Ishikawa (cell line): ENCODE measurements at regions not wholly inside any gene's neighbourhood (a gene's known extent, or its start where the extent isn't known, plus 50 kb on each side); places are given as distances from the start of the nearest gene placed in this dataset.

Source experiments
- CEBPB ChIP-seq: IDR thresholded peaks from 2 replicates; pipeline ENCODE4 v1.6.1; 2012
- CREB1 ChIP-seq: IDR thresholded peaks from 2 replicates; pipeline ENCODE4 v1.6.1; 2012; ENCODE audit warnings: low read depth
- EGR1 ChIP-seq: IDR thresholded peaks from 2 replicates; pipeline ENCODE4 v1.6.1; 2012
- EP300 ChIP-seq: IDR thresholded peaks from 2 replicates; pipeline ENCODE4 v1.6.1; 2012; ENCODE audit warnings: borderline replicate concordance
- FOXM1 ChIP-seq: IDR thresholded peaks from 2 replicates; pipeline ENCODE4 v1.6.1; 2012; ENCODE audit warnings: low read depth, borderline replicate concordance
- NFIC ChIP-seq: IDR thresholded peaks from 2 replicates; pipeline ENCODE4 v1.6.1; 2012
- RAD21 ChIP-seq: IDR thresholded peaks from 2 replicates; pipeline ENCODE4 v1.6.1; 2012; ENCODE audit warnings: low read depth
- TAF1 ChIP-seq: IDR thresholded peaks from 2 replicates; pipeline ENCODE4 v1.6.1; 2012; ENCODE audit warnings: low read depth, mild to moderate bottlenecking
- TCF12 ChIP-seq: IDR thresholded peaks from 2 replicates; pipeline ENCODE4 v1.6.1; 2012; ENCODE audit warnings: low read depth
- TEAD4 ChIP-seq: IDR thresholded peaks from 2 replicates; pipeline ENCODE4 v1.6.1; 2012
- YY1 ChIP-seq: IDR thresholded peaks from 2 replicates; pipeline ENCODE4 v1.6.1; 2012; ENCODE audit warnings: low read depth
- ZBTB7A ChIP-seq: IDR thresholded peaks from 2 replicates; pipeline ENCODE4 v1.6.1; 2012; ENCODE audit warnings: low read depth
- TF ChIP-seq, protein P1 (sequence below): IDR thresholded peaks from 2 replicates; pipeline ENCODE4 v1.6.1; 2012; ENCODE audit warnings: low read depth, mild to moderate bottlenecking
- TF ChIP-seq, protein P2 (sequence below): IDR thresholded peaks from 2 replicates; pipeline ENCODE4 v1.6.1; 2012
- TF ChIP-seq, protein P3 (sequence below): IDR thresholded peaks from 2 replicates; pipeline ENCODE4 v1.6.1; 2012

- no peak for TF ChIP-seq TCF12
- TF ChIP-seq RAD21, result no peak
- no peak for TF ChIP-seq CEBPB
- TF ChIP-seq EP300, result no peak
- TF ChIP-seq, protein P1, sequence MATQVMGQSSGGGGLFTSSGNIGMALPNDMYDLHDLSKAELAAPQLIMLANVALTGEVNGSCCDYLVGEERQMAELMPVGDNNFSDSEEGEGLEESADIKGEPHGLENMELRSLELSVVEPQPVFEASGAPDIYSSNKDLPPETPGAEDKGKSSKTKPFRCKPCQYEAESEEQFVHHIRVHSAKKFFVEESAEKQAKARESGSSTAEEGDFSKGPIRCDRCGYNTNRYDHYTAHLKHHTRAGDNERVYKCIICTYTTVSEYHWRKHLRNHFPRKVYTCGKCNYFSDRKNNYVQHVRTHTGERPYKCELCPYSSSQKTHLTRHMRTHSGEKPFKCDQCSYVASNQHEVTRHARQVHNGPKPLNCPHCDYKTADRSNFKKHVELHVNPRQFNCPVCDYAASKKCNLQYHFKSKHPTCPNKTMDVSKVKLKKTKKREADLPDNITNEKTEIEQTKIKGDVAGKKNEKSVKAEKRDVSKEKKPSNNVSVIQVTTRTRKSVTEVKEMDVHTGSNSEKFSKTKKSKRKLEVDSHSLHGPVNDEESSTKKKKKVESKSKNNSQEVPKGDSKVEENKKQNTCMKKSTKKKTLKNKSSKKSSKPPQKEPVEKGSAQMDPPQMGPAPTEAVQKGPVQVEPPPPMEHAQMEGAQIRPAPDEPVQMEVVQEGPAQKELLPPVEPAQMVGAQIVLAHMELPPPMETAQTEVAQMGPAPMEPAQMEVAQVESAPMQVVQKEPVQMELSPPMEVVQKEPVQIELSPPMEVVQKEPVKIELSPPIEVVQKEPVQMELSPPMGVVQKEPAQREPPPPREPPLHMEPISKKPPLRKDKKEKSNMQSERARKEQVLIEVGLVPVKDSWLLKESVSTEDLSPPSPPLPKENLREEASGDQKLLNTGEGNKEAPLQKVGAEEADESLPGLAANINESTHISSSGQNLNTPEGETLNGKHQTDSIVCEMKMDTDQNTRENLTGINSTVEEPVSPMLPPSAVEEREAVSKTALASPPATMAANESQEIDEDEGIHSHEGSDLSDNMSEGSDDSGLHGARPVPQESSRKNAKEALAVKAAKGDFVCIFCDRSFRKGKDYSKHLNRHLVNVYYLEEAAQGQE, result no peak
- TF ChIP-seq, protein P2, sequence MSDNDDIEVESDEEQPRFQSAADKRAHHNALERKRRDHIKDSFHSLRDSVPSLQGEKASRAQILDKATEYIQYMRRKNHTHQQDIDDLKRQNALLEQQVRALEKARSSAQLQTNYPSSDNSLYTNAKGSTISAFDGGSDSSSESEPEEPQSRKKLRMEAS, result no peak
- no peak for TF ChIP-seq NFIC
- no peak for TF ChIP-seq FOXM1
- TF ChIP-seq TAF1, result no peak
- no peak for TF ChIP-seq ZBTB7A
- no peak for TF ChIP-seq YY1
- TF ChIP-seq, protein P3, sequence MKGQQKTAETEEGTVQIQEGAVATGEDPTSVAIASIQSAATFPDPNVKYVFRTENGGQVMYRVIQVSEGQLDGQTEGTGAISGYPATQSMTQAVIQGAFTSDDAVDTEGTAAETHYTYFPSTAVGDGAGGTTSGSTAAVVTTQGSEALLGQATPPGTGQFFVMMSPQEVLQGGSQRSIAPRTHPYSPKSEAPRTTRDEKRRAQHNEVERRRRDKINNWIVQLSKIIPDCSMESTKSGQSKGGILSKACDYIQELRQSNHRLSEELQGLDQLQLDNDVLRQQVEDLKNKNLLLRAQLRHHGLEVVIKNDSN, result no peak
- TF ChIP-seq CREB1, result no peak
- no peak for TF ChIP-seq TEAD4
- TF ChIP-seq EGR1, result no peak
Observed at GRCh38 chr2:234438305-234438977, 58.4 kb downstream of the ARL4C start.

GRCh38 chr2:234437642-234438304 is 59.1 kb downstream of the ARL4C start:
- no peak for TF ChIP-seq NFIC
- no peak for TF ChIP-seq RAD21
- TF ChIP-seq YY1, result no peak
- TF ChIP-seq FOXM1, result no peak
- no peak for TF ChIP-seq CREB1
- TF ChIP-seq, protein P1, result no peak
- TF ChIP-seq, protein P2, result no peak
- TF ChIP-seq TEAD4, result no peak
- TF ChIP-seq TAF1, result no peak
- no peak for TF ChIP-seq EGR1
- TF ChIP-seq TCF12, result no peak
- no peak for TF ChIP-seq CEBPB
- TF ChIP-seq, protein P3, result no peak
- TF ChIP-seq EP300, result no peak

DNA sequence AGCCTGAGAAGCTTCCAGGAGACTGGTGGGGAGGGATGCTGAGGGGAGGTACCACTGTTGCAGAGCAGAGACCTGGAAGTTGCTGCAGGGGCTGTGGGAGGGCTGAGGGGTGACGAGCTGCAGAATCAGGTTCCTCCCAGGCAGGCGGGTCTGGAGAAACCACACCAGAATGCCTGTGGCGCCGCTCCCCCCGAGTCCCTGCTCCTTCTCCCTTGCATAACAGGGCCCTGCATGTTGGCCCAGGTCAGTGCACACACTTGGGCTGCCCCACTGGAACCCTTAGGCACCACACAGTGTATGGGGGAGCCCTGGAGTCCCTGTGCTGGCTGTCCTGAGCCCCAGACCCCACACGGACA is 60.4 kb downstream of the ARL4C start:
- TF ChIP-seq TAF1 (no peak), ZBTB7A (no peak), FOXM1 (no peak), CREB1 (no peak), CEBPB (no peak), TEAD4 (no peak), EGR1 (no peak), EP300 (no peak), NFIC (no peak), TCF12 (no peak)
- TF ChIP-seq, protein P2, result no peak
- TF ChIP-seq, protein P3, result no peak

DNA sequence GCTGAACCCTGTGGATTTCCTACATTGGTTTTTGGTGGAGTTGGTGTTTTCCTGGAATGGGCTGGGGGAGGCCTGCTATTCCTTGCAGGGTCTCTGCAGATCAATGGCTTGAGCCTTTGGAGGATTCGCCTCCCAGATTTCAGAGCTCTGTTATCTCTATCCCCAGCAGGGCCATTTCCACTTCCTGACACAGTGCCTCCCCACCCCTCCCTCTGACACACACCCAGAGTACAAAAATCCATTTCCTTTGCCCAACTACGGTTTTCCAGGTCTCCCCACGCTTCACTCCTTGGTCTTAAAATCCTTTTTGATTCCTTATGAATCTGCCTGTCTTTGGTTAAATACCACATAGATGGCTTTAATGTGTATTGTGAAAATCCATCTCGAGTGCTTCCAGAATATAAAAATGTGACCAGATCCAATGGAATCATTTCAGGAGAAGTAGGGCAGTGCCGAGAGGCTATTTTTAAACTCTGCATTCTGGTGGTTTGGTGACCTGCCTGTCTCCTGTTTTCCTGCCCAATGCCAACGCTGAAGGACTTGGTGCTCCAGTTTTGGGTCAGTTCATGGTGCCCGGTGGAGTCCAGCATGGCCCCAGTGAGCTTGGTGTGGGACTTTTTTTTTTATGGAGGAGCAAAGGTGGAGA is 60.9 kb downstream of the ARL4C start:
- TF ChIP-seq TAF1 (no peak), NFIC (no peak), YY1 (no peak), EP300 (no peak), EGR1 (no peak), CEBPB (no peak)
- TF ChIP-seq, protein P1, result no peak
- TF ChIP-seq, protein P2, result no peak
- TF ChIP-seq, protein P3, result no peak
